Smooth muscle cell (in vitro differentiated cells): ENCODE measurements at regions not wholly inside any gene's neighbourhood (a gene's known extent, or its start where the extent isn't known, plus 50 kb on each side); places are given as distances from the start of the nearest gene placed in this dataset.

Source experiments
- DNase-seq: peaks from one replicate; lab custom pipeline; 2025; ENCODE audit not compliant: unreplicated experiment; lab: John Stamatoyannopoulos, UW
- H2AFZ ChIP-seq: fragments of 200-600 bp; sonication (generic); 2 replicates; pipeline ENCODE4 v1.6.0; 2016; ENCODE audit warnings: antibody characterized with exemption, low read depth, mild to moderate bottlenecking
- H3F3A ChIP-seq: fragments of 200-600 bp; sonication (generic); 2 replicates; pipeline ENCODE4 v1.6.0; 2017; ENCODE audit warnings: antibody characterized with exemption, low read depth
- H3K27ac ChIP-seq: fragments of 200-600 bp; sonication (generic); 2 replicates; pipeline ENCODE4 v1.5.1; 2016; ENCODE audit warnings: low read depth, mild to moderate bottlenecking
- H3K27me3 ChIP-seq: fragments of 200-600 bp; sonication (generic); 2 replicates; pipeline ENCODE4 v1.6.1; 2016; ENCODE audit warnings: low read depth, mild to moderate bottlenecking
- H3K36me3 ChIP-seq: fragments of 200-600 bp; sonication (generic); 2 replicates; pipeline ENCODE4 v1.5.1; 2016; ENCODE audit warnings: low read depth
- H3K4me1 ChIP-seq: fragments of 200-600 bp; sonication (generic); 2 replicates; pipeline ENCODE4 v1.5.1; 2016; ENCODE audit warnings: low read depth
- H3K4me2 ChIP-seq: fragments of 200-600 bp; sonication (generic); 2 replicates; pipeline ENCODE4 v1.6.0; 2016; ENCODE audit warnings: mild to moderate bottlenecking
- H3K4me3 ChIP-seq: fragments of 200-600 bp; sonication (generic); 2 replicates; pipeline ENCODE4 v1.5.1; 2016; ENCODE audit warnings: mild to moderate bottlenecking
- H3K79me2 ChIP-seq: fragments of 200-600 bp; sonication (generic); 2 replicates; pipeline ENCODE4 v1.6.0; 2016; ENCODE audit warnings: low read depth, mild to moderate bottlenecking
- H3K9ac ChIP-seq: fragments of 200-600 bp; sonication (generic); 2 replicates; pipeline ENCODE4 v1.6.0; 2016; ENCODE audit warnings: low read depth
- H3K9me3 ChIP-seq: fragments of 200-600 bp; sonication (generic); replicated peaks from 2 replicates; pipeline ENCODE4 v1.5.1; 2016; ENCODE audit warnings: low read depth
- H4K20me1 ChIP-seq: fragments of 200-600 bp; sonication (generic); 2 replicates; pipeline ENCODE4 v1.6.0; 2016; ENCODE audit warnings: low read depth
- CTCF ChIP-seq: fragments of 200-600 bp; sonication (generic); IDR thresholded peaks from 2 replicates; pipeline ENCODE4 v1.5.1; 2017; ENCODE audit warnings: borderline replicate concordance, mild to moderate bottlenecking, antibody characterized with exemption; ENCODE audit not compliant: insufficient read depth, poor library complexity, severe bottlenecking
- WGBS: methylation state at CpG from one replicate; pipeline ENCODE4 v1.1.7; 2016; ENCODE audit warnings: low lambda C conversion rate; 5-methylcytosine and 5-hydroxymethylcytosine counted together

GRCh38 chr20:43294031-43294430, 104.3 kb upstream of the PTPRT start:
- Histone ChIP-seq H3K4me3 (no peak overlapping the region), H3K27me3 (no peaks in the 10 kb centered on the region), H3F3A (no peaks in the 10 kb centered on the region), H2AFZ (no peak overlapping the region), H3K4me2 (no peak overlapping the region), H4K20me1 (no peaks in the 10 kb centered on the region), H3K9ac (no peak overlapping the region), H3K9me3 (no peaks in the 10 kb centered on the region), H3K36me3 (no peaks in the 10 kb centered on the region), H3K27ac (no peak overlapping the region), H3K4me1 (peaks cover 15% of the 10 kb centered on the region), H3K79me2 (no peaks in the 10 kb centered on the region)
- 90% methylated on average over 4 of the region's 4 CpGs for WGBS
- no peak for DNase-seq
- no peak for TF ChIP-seq CTCF

GRCh38 chr20:43293068-43293786, 103.5 kb upstream of the PTPRT start:
- Histone ChIP-seq H4K20me1 (no peaks in the 10 kb centered on the region), H2AFZ (no peak overlapping the region), H3K9me3 (no peaks in the 10 kb centered on the region), H3K27me3 (no peaks in the 10 kb centered on the region), H3K79me2 (no peaks in the 10 kb centered on the region), H3K27ac (no peak overlapping the region), H3K36me3 (no peaks in the 10 kb centered on the region), H3F3A (no peaks in the 10 kb centered on the region), H3K4me1 (peaks cover 15% of the 10 kb centered on the region), H3K9ac (no peak overlapping the region), H3K4me3 (no peak overlapping the region), H3K4me2 (no peak overlapping the region)
- DNase-seq = no peak
- TF ChIP-seq CTCF = no peak
- WGBS = 93% methylated on average over 11 of the region's 11 CpGs

- Histone ChIP-seq H3K9ac (no peak overlapping the region), H3K4me2 (no peak overlapping the region), H3K4me1 (peaks cover 15% of the 10 kb centered on the region), H3K27ac (no peak overlapping the region), H3K4me3 (no peak overlapping the region), H3K79me2 (no peaks in the 10 kb centered on the region), H3K36me3 (no peaks in the 10 kb centered on the region), H3K27me3 (no peaks in the 10 kb centered on the region), H2AFZ (no peak overlapping the region), H3K9me3 (no peaks in the 10 kb centered on the region), H4K20me1 (no peaks in the 10 kb centered on the region), H3F3A (no peaks in the 10 kb centered on the region)
- no peak for TF ChIP-seq CTCF
- no peak for DNase-seq
- WGBS = 96% methylated on average over 3 of the region's 3 CpGs
Observed at GRCh38 chr20:43292222-43292621, 102.5 kb upstream of the PTPRT start.

- Histone ChIP-seq H3K79me2 (no peaks in the 10 kb centered on the region), H4K20me1 (no peaks in the 10 kb centered on the region), H3K36me3 (no peaks in the 10 kb centered on the region), H3K4me1 (peaks cover 4% of the 10 kb centered on the region), H3K4me2 (no peak overlapping the region), H3K27ac (no peak overlapping the region), H3K4me3 (no peak overlapping the region), H3K27me3 (no peaks in the 10 kb centered on the region), H3K9ac (no peak overlapping the region), H3K9me3 (no peaks in the 10 kb centered on the region), H2AFZ (no peak overlapping the region), H3F3A (no peaks in the 10 kb centered on the region)
- no peak for DNase-seq
- no peak for TF ChIP-seq CTCF
- WGBS = 63% methylated on average over 2 of the region's 2 CpGs
Observed at GRCh38 chr20:43287637-43288036, 97.9 kb upstream of the PTPRT start.
